ENCODE measurements at regions not wholly inside any gene's neighbourhood (a gene's known extent, or its start where the extent isn't known, plus 50 kb on each side); places are given as distances from the start of the nearest gene placed in this dataset.

DNA sequence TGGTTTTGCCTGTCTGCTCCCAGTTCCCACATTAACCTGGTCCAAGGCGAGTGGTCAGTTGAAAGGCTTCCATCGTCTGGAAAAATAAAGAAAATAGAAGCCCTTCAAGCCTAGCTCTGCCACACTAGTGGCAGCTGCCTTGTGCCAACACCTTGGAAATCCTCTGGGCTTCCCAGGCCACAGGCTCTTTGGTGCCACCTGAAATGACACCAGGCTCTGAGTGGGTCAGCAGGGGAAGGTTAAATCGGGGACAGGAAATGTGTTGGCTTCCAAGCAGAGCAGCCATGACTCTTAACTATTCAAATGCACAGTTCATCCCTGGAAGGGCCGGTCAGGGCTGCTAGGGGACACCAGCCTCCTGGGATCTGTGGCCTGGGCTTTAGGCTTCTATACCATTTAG, 558.7 kb downstream of the MATN1 start:
- TF ChIP-seq CTCF (optimal IDR thresholded peaks at IDR 0.05 in 1 of 3, IDR thresholded peaks at IDR 0.05 in 1 of 3, conservative IDR thresholded peaks at IDR 0.05 in 1 of 3; ENCODE audit: extremely low read depth in 1 of 3, insufficient read depth in 2 of 3, low read length in 3 of 3) (no peak), EZH2 (IDR thresholded peaks at IDR 0.05; ENCODE audit: low read length) (no peak)

Data from keratinocyte (primary cell).